H1 (cell line): ENCODE measurements at regions not wholly inside any gene's neighbourhood (a gene's known extent, or its start where the extent isn't known, plus 50 kb on each side); places are given as distances from the start of the nearest gene placed in this dataset.

Experiments used
- RXRA ChIP-seq: IDR thresholded peaks from 2 replicates; pipeline ENCODE4 v1.6.1; 2011; ENCODE audit warnings: low read depth, mild to moderate bottlenecking, low read length, moderate library complexity; ENCODE audit not compliant: insufficient read depth

- TF ChIP-seq RXRA: no peak
Measured at GRCh38 chr22:34902335-34902734, 163.6 kb upstream of the ISX start (continued).
